ENCODE measurements at regions not wholly inside any gene's neighbourhood (a gene's known extent, or its start where the extent isn't known, plus 50 kb on each side); places are given as distances from the start of the nearest gene placed in this dataset.

GRCh38 chr6:132213732-132214131, 187.5 kb downstream of the MOXD1 start:
- H3K9ac ChIP-seq (ENCODE audit: low read length), result no peak overlapping the region
- ATAC-seq, result no peak

More at GRCh38 chr6:132213732-132214131, 187.5 kb downstream of the MOXD1 start:
- Histone ChIP-seq H3K27ac (ENCODE audit: low read depth, low read length) (no peak overlapping the region), H3K4me1 (ENCODE audit: control insufficient read depth in 1 of 2, insufficient read depth in 2 of 2, low read length in 2 of 2) (peaks cover 0 to 7% of the 10 kb centered on the region in 2 experiments; a peak in 2 of 4 replicates), H3K9me3 (ENCODE audit: control insufficient read depth in 1 of 2, insufficient read depth in 1 of 2, low read depth in 1 of 2, low read length in 2 of 2) (no peaks in the 10 kb centered on the region), H3K27me3 (ENCODE audit: insufficient read depth, low read length) (no peaks in the 10 kb centered on the region), H3K79me2 (ENCODE audit: insufficient read depth, low read length) (no peaks in the 10 kb centered on the region), H3K4me2 (ENCODE audit: low read length) (no peak overlapping the region), H3K36me3 (ENCODE audit: control insufficient read depth in 1 of 2, insufficient read depth in 2 of 2, low read length in 2 of 2) (no peaks in the 10 kb centered on the region), H3K9me2 (ENCODE audit: insufficient read depth) (no peaks in the 10 kb centered on the region), H4K20me1 (ENCODE audit: insufficient read depth) (no peaks in the 10 kb centered on the region), H3K4me3 (replicated peaks in 1 of 2; ENCODE audit: low read depth in 1 of 2, low read length in 2 of 2) (no peak overlapping the region), H2AFZ (ENCODE audit: low read depth, low read length, poor library complexity, severe bottlenecking) (no peak overlapping the region)
- ChIA-PET RAD21 (ENCODE audit: low non-redundant PET in 1 of 2, low total read pairs in 2 of 2, uncharacterized antibody in 2 of 2, unreplicated experiment in 2 of 2) (no interaction called here), CTCF (no interaction called here), POLR2A (interaction anchor here (0.7 kb wide), 1 partner anchor 9 kb away, joined by 3 read pairs; no protein-coding TSS in a partner anchor)
- DNase-seq (ENCODE audit: low read depth, low spot score), result no peak
- intact Hi-C loops (cut with micrococcal nuclease), result loop anchor here (10.0 kb wide), 1 partner anchor 519 kb away; no protein-coding TSS in a partner anchor
- TF ChIP-seq TCF7L2 (IDR thresholded peaks at IDR 0.05; ENCODE audit: borderline replicate concordance, extremely low read depth, insufficient read depth, insufficient read length) (no peak), MAX (IDR thresholded peaks at IDR 0.05) (no peak), CEBPB (IDR thresholded peaks at IDR 0.05; ENCODE audit: low read depth) (no peak), ELF1 (IDR thresholded peaks at IDR 0.05; ENCODE audit: borderline replicate concordance, low read depth) (no peak), EGR1 (IDR thresholded peaks at IDR 0.05; ENCODE audit: low read depth) (no peak), SIN3A (IDR thresholded peaks at IDR 0.05; ENCODE audit: low read depth) (no peak), ZFX (IDR thresholded peaks at IDR 0.05) (no peak), CTCF (IDR thresholded peaks at IDR 0.05 in 2 of 3, conservative IDR thresholded peaks at IDR 0.05 in 1 of 3; ENCODE audit: borderline replicate concordance in 1 of 3, insufficient read depth in 1 of 3, low read depth in 2 of 3, low read length in 2 of 3) (no peak), SRF (IDR thresholded peaks at IDR 0.05; ENCODE audit: low read depth) (no peak), CBX3 (IDR thresholded peaks at IDR 0.05; ENCODE audit: low read depth) (no peak), YY1 (IDR thresholded peaks at IDR 0.05; ENCODE audit: extremely low read depth, insufficient replicate concordance, low read depth, low read length) (no peak), ATF3 (IDR thresholded peaks at IDR 0.05) (no peak), POLR2A (IDR thresholded peaks at IDR 0.05; ENCODE audit: borderline replicate concordance, extremely low read depth, insufficient read depth, insufficient read length) (no peak), POLR2AphosphoS5 (IDR thresholded peaks at IDR 0.05; ENCODE audit: low read depth, low read length) (no peak)
- BruUV-seq (replicated peaks), result no TSS peak

Data from HCT116 (cell line).